ENCODE measurements at regions not wholly inside any gene's neighbourhood (a gene's known extent, or its start where the extent isn't known, plus 50 kb on each side); places are given as distances from the start of the nearest gene placed in this dataset.
"Not testable (repeated sequence)": the region's sequence is repeated elsewhere in the genome, so short reads cannot be mapped to it uniquely, and the experiment has no call there.

GRCh38 chr1:149841597-149842238 is 57.6 kb upstream of the BOLA1 start:
- not testable (repeated sequence) for H3K4me3 ChIP-seq (ENCODE audit: low read length); H2AFZ ChIP-seq (ENCODE audit: low read depth, low read length); H3K9me3 ChIP-seq (ENCODE audit: insufficient read depth, low read length); H3K9ac ChIP-seq (ENCODE audit: low read length); H3K27me3 ChIP-seq (ENCODE audit: low read depth, low read length); H3K4me2 ChIP-seq (ENCODE audit: low read length); H3K27ac ChIP-seq (ENCODE audit: low read length)
- Histone ChIP-seq H3K36me3 (replicated peaks; ENCODE audit: low read depth, low read length) (peaks cover 26% of the 10 kb centered on the region), H3K4me1 (ENCODE audit: low read length) (peaks cover 25% of the 10 kb centered on the region), H4K20me1 (ENCODE audit: insufficient read depth, low read length) (peaks cover 26% of the 10 kb centered on the region), H3K79me2 (ENCODE audit: low read length) (peaks cover 35% of the 10 kb centered on the region)

- Histone ChIP-seq H3K36me3 (replicated peaks; ENCODE audit: low read depth, low read length) (peaks cover 32% of the 10 kb centered on the region), H3K79me2 (ENCODE audit: low read length) (peaks cover 44% of the 10 kb centered on the region), H4K20me1 (ENCODE audit: insufficient read depth, low read length) (peaks cover 32% of the 10 kb centered on the region), H3K4me1 (ENCODE audit: low read length) (peaks cover 29% of the 10 kb centered on the region)
- H2AFZ ChIP-seq (ENCODE audit: low read depth, low read length); H3K4me2 ChIP-seq (ENCODE audit: low read length); H3K4me3 ChIP-seq (ENCODE audit: low read length); H3K27me3 ChIP-seq (ENCODE audit: low read depth, low read length); H3K9me3 ChIP-seq (ENCODE audit: insufficient read depth, low read length); H3K27ac ChIP-seq (ENCODE audit: low read length); H3K9ac ChIP-seq (ENCODE audit: low read length): not testable (repeated sequence)
Measured at GRCh38 chr1:149842458-149843064, 56.8 kb upstream of the BOLA1 start.

- H3K79me2 ChIP-seq (ENCODE audit: low read length), result peaks cover 54% of the 10 kb centered on the region
Measured at GRCh38 chr1:149843431-149844041, 55.8 kb upstream of the BOLA1 start.

GRCh38 chr1:149844101-149844500 is 55.3 kb upstream of the BOLA1 start:
- Histone ChIP-seq H3K4me3 (ENCODE audit: low read length) (peak overlapping the region; percentile 94), H3K27me3 (ENCODE audit: low read depth, low read length) (no peaks in the 10 kb centered on the region), H4K20me1 (ENCODE audit: insufficient read depth, low read length) (peaks cover 42% of the 10 kb centered on the region), H3K4me1 (ENCODE audit: low read length) (peaks cover 41% of the 10 kb centered on the region), H3K79me2 (ENCODE audit: low read length) (peaks cover 59% of the 10 kb centered on the region), H3K36me3 (replicated peaks; ENCODE audit: low read depth, low read length) (peaks cover 35% of the 10 kb centered on the region), H3K4me2 (ENCODE audit: low read length) (peak overlapping the region; percentile 99), H3K9ac (ENCODE audit: low read length) (peak overlapping the region; percentile 98), H3K27ac (ENCODE audit: low read length) (peak overlapping the region; percentile 83), H2AFZ (ENCODE audit: low read depth, low read length) (no peak overlapping the region), H3K9me3 (ENCODE audit: insufficient read depth, low read length) (no peaks in the 10 kb centered on the region)
- TF ChIP-seq CTCF (IDR thresholded peaks at IDR 0.05; ENCODE audit: low read depth, low read length), result no peak
- TF ChIP-seq EZH2phosphoT487 (IDR thresholded peaks at IDR 0.05; ENCODE audit: low read depth), result no peak

More at GRCh38 chr1:149843431-149844041, 55.8 kb upstream of the BOLA1 start:
- Histone ChIP-seq H3K27me3 (ENCODE audit: low read depth, low read length) (no peaks in the 10 kb centered on the region), H3K9ac (ENCODE audit: low read length) (peak overlapping the region; percentile 98), H3K27ac (ENCODE audit: low read length) (peak overlapping the region; percentile 83), H3K4me2 (ENCODE audit: low read length) (peak overlapping the region; percentile 99), H3K36me3 (replicated peaks; ENCODE audit: low read depth, low read length) (peaks cover 35% of the 10 kb centered on the region), H2AFZ (ENCODE audit: low read depth, low read length) (no peak overlapping the region), H3K4me1 (ENCODE audit: low read length) (peaks cover 35% of the 10 kb centered on the region), H4K20me1 (ENCODE audit: insufficient read depth, low read length) (peaks cover 37% of the 10 kb centered on the region), H3K9me3 (ENCODE audit: insufficient read depth, low read length) (no peaks in the 10 kb centered on the region), H3K4me3 (ENCODE audit: low read length) (peak overlapping the region; percentile 94)
- TF ChIP-seq EZH2phosphoT487 (IDR thresholded peaks at IDR 0.05; ENCODE audit: low read depth) (no peak), CTCF (IDR thresholded peaks at IDR 0.05; ENCODE audit: low read depth, low read length) (no peak)

All from OCI-LY3 (cell line).